Naive thymus-derived CD4-positive, alpha-beta T cell (primary cell): ENCODE measurements at regions not wholly inside any gene's neighbourhood (a gene's known extent, or its start where the extent isn't known, plus 50 kb on each side); places are given as distances from the start of the nearest gene placed in this dataset.
A peak's percentile ranks its signal among the peaks of the same experiment; 100 is the strongest.
"Not testable (repeated sequence)": the region's sequence is repeated elsewhere in the genome, so short reads cannot be mapped to it uniquely, and the experiment has no call there.

ENCODE experiments used
- ATAC-seq: fragments of 150-1000 bp; cut with Tn5 transposase; 2 replicates; pipeline ENCODE4 v1.10.0; 2021; ENCODE audit warnings: mild to moderate bottlenecking, moderate library complexity
- CTCF ChIA-PET: fragments of 350-600 bp; sonication (Branson Sonifier 250); formaldehyde crosslinking; loops from one replicate; lab custom pipeline; 2021; ENCODE audit warnings: antibody characterized with exemption; lab: Charles Lee
- POLR2A ChIA-PET: fragments of 350-600 bp; sonication (Branson Sonifier 250); formaldehyde crosslinking; loops from one replicate; lab custom pipeline; 2021; ENCODE audit warnings: antibody characterized with exemption, inconsistent platforms; lab: Charles Lee
- DNase-seq, 9 donors: peaks; one replicate each; pipeline versions ENCODE4 v3.0.0 to v3.0.0-alpha.2; 2020 to 2022; ENCODE audit warnings: mixed read lengths in 1 of 9
- H3K27ac ChIP-seq: one replicate; pipeline ENCODE4 v1.7.0; 2013; ENCODE audit warnings: mild to moderate bottlenecking, low read depth, low read length, moderate library complexity
- H3K27me3 ChIP-seq, 2 donors: one replicate each; pipeline ENCODE4 v1.7.0; 2013; ENCODE audit warnings: low read length in 2 of 2, mild to moderate bottlenecking in 2 of 2, moderate library complexity in 2 of 2; ENCODE audit not compliant: control insufficient read depth in 2 of 2, insufficient read depth in 2 of 2
- H3K36me3 ChIP-seq, 3 experiments: 1 replicate in 2 of 3; 2 replicates in 1 of 3; pipeline ENCODE4 v1.7.0; 2013; ENCODE audit warnings: low read length in 3 of 3, mild to moderate bottlenecking in 3 of 3, moderate library complexity in 1 of 3; ENCODE audit not compliant: insufficient read depth in 3 of 3, control insufficient read depth in 2 of 3
- H3K4me1 ChIP-seq, 2 donors: one replicate each; pipeline ENCODE4 v1.7.0; 2013; ENCODE audit warnings: low read length in 2 of 2, mild to moderate bottlenecking in 2 of 2, moderate library complexity in 1 of 2; ENCODE audit not compliant: control insufficient read depth in 2 of 2, insufficient read depth in 2 of 2
- H3K4me3 ChIP-seq: 2 replicates; pipeline ENCODE4 v1.7.0; 2013; ENCODE audit warnings: mild to moderate bottlenecking, low read length
- H3K9me3 ChIP-seq, 3 experiments: 1 replicate in 2 of 3; 2 replicates in 1 of 3; pipeline ENCODE4 v1.7.0; 2013; ENCODE audit warnings: low read length in 3 of 3; ENCODE audit not compliant: control insufficient read depth in 2 of 3
- H3K27ac Mint-ChIP-seq, 9 donors: one replicate each; pipeline ENCODE4 v1.8.0; 2020 to 2022; ENCODE audit warnings: mixed read lengths in 9 of 9, mild to moderate bottlenecking in 8 of 9, moderate library complexity in 5 of 9, inconsistent platforms in 2 of 9
- H3K27me3 Mint-ChIP-seq, 5 donors: one replicate each; pipeline ENCODE4 v1.8.0; 2021 to 2022; ENCODE audit warnings: mixed read lengths in 5 of 5, mild to moderate bottlenecking in 1 of 5
- H3K36me3 Mint-ChIP-seq, 5 donors: one replicate each; pipeline ENCODE4 v1.8.0; 2020 to 2022; ENCODE audit warnings: mixed read lengths in 5 of 5, mild to moderate bottlenecking in 3 of 5, inconsistent platforms in 1 of 5
- H3K4me1 Mint-ChIP-seq, 7 donors: one replicate each; pipeline ENCODE4 v1.8.0; 2020 to 2022; ENCODE audit warnings: mixed read lengths in 7 of 7, mild to moderate bottlenecking in 3 of 7, inconsistent platforms in 1 of 7
- H3K4me3 Mint-ChIP-seq, 10 donors: one replicate each; pipeline ENCODE4 v1.8.0; 2020 to 2022; ENCODE audit warnings: mild to moderate bottlenecking in 10 of 10, mixed read lengths in 10 of 10, moderate library complexity in 6 of 10, inconsistent platforms in 2 of 10
- H3K9me3 Mint-ChIP-seq, 11 donors: one replicate each; pipeline ENCODE4 v1.8.0; 2020 to 2022; ENCODE audit warnings: mixed read lengths in 11 of 11, mild to moderate bottlenecking in 4 of 11, inconsistent platforms in 1 of 11, moderate library complexity in 1 of 11
- intact Hi-C, 2 donors: fragments of 100-400 bp; cut with micrococcal nuclease; formaldehyde crosslinking; loops; one replicate each; pipeline ENCODE4 v1.15.1; 2023

GRCh38 chr9:66046992-66047391 lies 310.0 kb downstream of the FOXD4L4 start:
- intact Hi-C loops, H3K4me1 ChIP-seq, H3K27ac Mint-ChIP-seq, H3K27me3 Mint-ChIP-seq, H3K27ac ChIP-seq, H3K4me3 ChIP-seq, H3K4me3 Mint-ChIP-seq, H3K9me3 Mint-ChIP-seq, POLR2A ChIA-PET, CTCF ChIA-PET, H3K4me1 Mint-ChIP-seq, ATAC-seq, H3K36me3 Mint-ChIP-seq, DNase-seq, H3K36me3 ChIP-seq, H3K9me3 ChIP-seq, H3K27me3 ChIP-seq: not testable (repeated sequence)

DNA sequence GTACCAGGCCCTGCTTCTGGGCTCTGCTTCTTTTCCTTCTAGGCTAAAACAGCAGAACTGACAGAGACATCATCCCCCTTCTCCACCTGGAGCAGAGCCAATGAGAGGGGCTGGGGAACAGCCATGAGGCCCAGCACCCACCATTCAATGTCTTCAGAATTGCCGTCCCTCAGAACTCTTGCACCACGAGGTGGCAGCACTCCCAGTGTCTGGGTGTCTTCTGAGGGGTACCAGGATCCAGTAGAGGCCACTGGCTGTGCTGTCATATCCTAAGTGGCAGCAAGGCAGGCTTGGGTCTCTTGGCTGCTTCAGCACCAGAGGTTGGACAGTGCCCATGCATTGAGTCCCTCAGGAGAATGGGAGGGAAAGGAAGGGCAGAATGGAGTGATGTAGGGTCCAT lies 312.8 kb downstream of the FOXD4L4 start:
- H3K36me3 ChIP-seq, H3K4me1 ChIP-seq, ATAC-seq, H3K4me3 ChIP-seq, H3K27ac ChIP-seq, H3K4me1 Mint-ChIP-seq, H3K9me3 Mint-ChIP-seq, POLR2A ChIA-PET, H3K36me3 Mint-ChIP-seq, H3K27me3 ChIP-seq, H3K27ac Mint-ChIP-seq, CTCF ChIA-PET, DNase-seq, H3K9me3 ChIP-seq, intact Hi-C loops, H3K4me3 Mint-ChIP-seq, H3K27me3 Mint-ChIP-seq: not testable (repeated sequence)

- H3K4me1 ChIP-seq, H3K36me3 ChIP-seq, intact Hi-C loops, H3K27me3 Mint-ChIP-seq, H3K27ac ChIP-seq, DNase-seq, H3K4me1 Mint-ChIP-seq, ATAC-seq, H3K4me3 ChIP-seq, POLR2A ChIA-PET, H3K4me3 Mint-ChIP-seq, H3K27ac Mint-ChIP-seq, H3K9me3 ChIP-seq, H3K27me3 ChIP-seq, H3K36me3 Mint-ChIP-seq, H3K9me3 Mint-ChIP-seq, CTCF ChIA-PET: not testable (repeated sequence)
Observed at GRCh38 chr9:66054705-66055104, 317.8 kb downstream of the FOXD4L4 start.

DNA sequence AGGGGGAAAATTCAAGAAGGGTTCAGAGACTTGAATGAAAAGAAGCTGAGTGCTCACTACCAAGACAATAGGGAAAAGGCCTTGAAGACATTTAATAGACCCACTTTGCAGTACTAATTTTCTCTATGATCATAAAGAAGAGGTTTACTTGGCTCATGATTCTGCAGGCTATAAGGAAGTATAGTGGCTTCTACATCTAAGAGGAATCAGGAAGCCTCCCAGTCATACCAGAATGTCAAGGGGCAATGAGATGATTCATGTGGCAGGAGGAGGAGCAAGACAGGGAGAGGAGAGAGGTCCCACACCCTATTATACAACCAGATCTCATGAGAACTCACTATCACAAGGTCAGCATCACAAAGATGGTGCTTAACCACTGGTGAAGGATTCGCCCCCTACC lies 323.7 kb downstream of the FOXD4L4 start:
- H3K27me3 ChIP-seq, H3K27me3 Mint-ChIP-seq, H3K27ac ChIP-seq, intact Hi-C loops, POLR2A ChIA-PET, H3K4me3 ChIP-seq, H3K36me3 Mint-ChIP-seq, H3K36me3 ChIP-seq, DNase-seq, H3K9me3 ChIP-seq, H3K4me3 Mint-ChIP-seq, ATAC-seq, H3K4me1 Mint-ChIP-seq, H3K27ac Mint-ChIP-seq, H3K9me3 Mint-ChIP-seq, H3K4me1 ChIP-seq, CTCF ChIA-PET: not testable (repeated sequence)

GRCh38 chr9:66063822-66064221 lies 326.9 kb downstream of the FOXD4L4 start:
- H3K36me3 Mint-ChIP-seq, DNase-seq, ATAC-seq, H3K4me1 Mint-ChIP-seq, CTCF ChIA-PET, H3K27ac ChIP-seq, H3K27me3 ChIP-seq, POLR2A ChIA-PET, H3K36me3 ChIP-seq, H3K4me3 Mint-ChIP-seq, H3K27me3 Mint-ChIP-seq, H3K9me3 ChIP-seq, H3K9me3 Mint-ChIP-seq, H3K27ac Mint-ChIP-seq, intact Hi-C loops, H3K4me3 ChIP-seq, H3K4me1 ChIP-seq: not testable (repeated sequence)

DNA sequence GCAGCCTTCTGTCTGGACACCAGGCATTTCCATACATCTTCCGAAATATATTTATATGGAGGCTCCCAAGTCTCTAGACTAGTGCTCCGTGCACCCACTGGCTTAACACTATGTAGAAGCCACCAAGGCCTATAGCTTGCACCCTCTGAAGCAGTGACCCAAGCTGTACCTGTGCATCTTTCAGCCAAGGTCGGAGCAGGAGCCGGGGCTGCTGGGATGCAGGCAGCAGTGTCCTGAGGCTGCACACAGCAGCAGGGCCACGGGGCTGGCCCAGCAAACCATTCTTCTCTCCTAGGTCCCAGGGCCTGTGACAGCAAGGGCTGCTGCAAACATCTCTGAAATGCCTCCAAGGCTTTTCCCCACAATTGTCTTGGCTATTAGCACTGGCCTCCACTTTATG lies 328.8 kb downstream of the FOXD4L4 start:
- ATAC-seq, H3K4me3 ChIP-seq, H3K4me3 Mint-ChIP-seq, H3K36me3 Mint-ChIP-seq, H3K36me3 ChIP-seq, H3K27me3 ChIP-seq, H3K4me1 ChIP-seq, H3K27ac ChIP-seq, H3K27me3 Mint-ChIP-seq, H3K9me3 Mint-ChIP-seq, H3K4me1 Mint-ChIP-seq, H3K27ac Mint-ChIP-seq, intact Hi-C loops, CTCF ChIA-PET, POLR2A ChIA-PET, H3K9me3 ChIP-seq: not testable (repeated sequence)
- DNase-seq, result peak in 1 of 9 donors; percentile 4

GRCh38 chr9:66067231-66067630 lies 330.3 kb downstream of the FOXD4L4 start:
- H3K36me3 ChIP-seq, H3K4me3 ChIP-seq, H3K4me1 ChIP-seq, H3K27me3 Mint-ChIP-seq, POLR2A ChIA-PET, H3K4me1 Mint-ChIP-seq, H3K27me3 ChIP-seq, H3K9me3 Mint-ChIP-seq, CTCF ChIA-PET, H3K36me3 Mint-ChIP-seq, H3K27ac ChIP-seq, H3K4me3 Mint-ChIP-seq, intact Hi-C loops, ATAC-seq, H3K27ac Mint-ChIP-seq, H3K9me3 ChIP-seq: not testable (repeated sequence)
- DNase-seq, result peak in 1 of 9 donors; percentile 2
